Dermis blood vessel endothelial cell (primary cell): ENCODE measurements at regions not wholly inside any gene's neighbourhood (a gene's known extent, or its start where the extent isn't known, plus 50 kb on each side); places are given as distances from the start of the nearest gene placed in this dataset.
"Not testable (repeated sequence)": the region's sequence is repeated elsewhere in the genome, so short reads cannot be mapped to it uniquely, and the experiment has no call there.

ENCODE experiments used
- DNase-seq: peaks from one replicate; pipeline ENCODE4 v3.0.0; 2010

DNA sequence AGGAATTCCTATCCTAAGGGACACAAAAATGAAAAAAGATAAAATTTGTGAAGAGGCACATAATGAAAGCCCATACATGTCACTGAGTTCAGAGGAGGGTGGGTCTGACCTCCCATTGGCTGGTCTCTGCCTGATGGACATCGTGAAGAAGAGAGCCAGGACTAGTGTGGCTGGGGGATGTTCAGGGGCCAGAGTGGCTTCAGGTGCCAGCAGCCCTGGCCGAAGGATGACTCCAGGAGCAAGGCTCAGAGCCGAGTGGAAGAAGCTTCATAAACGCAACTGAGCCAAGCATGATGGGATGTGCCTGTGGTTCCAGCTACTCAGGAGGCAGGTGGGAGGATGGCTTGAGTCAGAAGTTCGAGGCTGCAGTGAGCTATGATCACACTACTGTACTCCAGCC lies 56.9 kb upstream of the ATP5PO start:
- DNase-seq, result no peak

DNA sequence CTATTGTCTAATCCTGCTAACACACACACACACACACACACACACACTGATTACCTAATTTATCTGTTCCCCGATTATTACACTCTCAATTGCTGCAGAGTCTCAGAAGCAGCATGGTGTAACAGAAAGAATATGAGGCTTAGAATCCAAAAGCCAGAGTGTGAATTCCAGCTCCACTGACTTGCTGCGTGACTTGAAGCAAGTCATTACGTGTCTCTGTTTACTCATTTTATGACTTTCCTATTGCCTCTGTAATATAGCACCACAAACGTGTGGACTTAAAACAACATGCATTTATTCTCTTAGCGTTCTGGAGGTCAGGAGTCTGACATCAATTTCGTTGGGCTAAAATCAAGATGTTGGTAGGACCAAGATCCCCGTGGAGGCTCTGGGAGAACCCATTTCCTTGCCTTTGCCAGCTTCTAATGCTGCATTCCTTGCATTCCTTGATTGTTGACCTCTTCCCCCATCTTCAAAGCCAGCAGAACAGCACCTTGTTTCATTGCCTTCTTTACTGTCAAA lies 55.9 kb upstream of the ATP5PO start:
- DNase-seq, result peak; percentile 47

DNA sequence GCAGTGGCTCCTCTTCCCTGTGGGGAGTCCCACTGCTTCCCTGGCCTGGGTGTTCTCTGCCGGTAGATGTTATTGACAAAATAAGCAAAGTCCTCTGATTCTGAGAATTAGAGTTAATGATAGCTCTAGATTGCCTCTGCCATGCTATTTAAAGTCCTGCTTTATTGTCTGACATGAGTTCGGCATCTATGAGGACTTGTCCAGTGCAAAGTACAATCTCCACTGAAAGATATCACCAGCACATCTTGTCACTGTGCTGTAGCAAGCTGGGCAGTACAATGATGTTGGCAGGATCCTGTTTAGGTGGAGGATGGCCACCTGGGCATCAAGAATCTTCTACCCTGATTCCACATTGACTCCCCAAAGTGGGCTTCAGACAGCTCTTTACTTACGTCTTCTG lies 54.0 kb upstream of the ATP5PO start:
- no peak for DNase-seq

DNA sequence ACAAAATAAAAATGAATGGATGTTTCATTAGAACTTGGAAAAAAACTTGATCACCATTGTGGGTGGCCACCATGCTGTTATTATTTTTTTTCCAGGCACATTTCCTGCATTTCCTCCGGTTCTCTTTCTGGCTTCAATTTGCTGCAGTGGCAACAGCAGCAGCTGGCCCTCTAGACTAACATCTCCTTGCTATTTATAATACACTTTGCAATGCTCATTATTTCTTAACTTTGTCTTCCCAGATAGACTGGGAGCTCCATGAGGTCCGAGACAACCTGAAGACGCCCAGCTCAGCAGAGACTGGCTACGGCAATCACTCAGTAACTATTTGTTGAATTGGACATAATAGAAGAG lies 53.4 kb upstream of the ATP5PO start:
- DNase-seq, result no peak

DNA sequence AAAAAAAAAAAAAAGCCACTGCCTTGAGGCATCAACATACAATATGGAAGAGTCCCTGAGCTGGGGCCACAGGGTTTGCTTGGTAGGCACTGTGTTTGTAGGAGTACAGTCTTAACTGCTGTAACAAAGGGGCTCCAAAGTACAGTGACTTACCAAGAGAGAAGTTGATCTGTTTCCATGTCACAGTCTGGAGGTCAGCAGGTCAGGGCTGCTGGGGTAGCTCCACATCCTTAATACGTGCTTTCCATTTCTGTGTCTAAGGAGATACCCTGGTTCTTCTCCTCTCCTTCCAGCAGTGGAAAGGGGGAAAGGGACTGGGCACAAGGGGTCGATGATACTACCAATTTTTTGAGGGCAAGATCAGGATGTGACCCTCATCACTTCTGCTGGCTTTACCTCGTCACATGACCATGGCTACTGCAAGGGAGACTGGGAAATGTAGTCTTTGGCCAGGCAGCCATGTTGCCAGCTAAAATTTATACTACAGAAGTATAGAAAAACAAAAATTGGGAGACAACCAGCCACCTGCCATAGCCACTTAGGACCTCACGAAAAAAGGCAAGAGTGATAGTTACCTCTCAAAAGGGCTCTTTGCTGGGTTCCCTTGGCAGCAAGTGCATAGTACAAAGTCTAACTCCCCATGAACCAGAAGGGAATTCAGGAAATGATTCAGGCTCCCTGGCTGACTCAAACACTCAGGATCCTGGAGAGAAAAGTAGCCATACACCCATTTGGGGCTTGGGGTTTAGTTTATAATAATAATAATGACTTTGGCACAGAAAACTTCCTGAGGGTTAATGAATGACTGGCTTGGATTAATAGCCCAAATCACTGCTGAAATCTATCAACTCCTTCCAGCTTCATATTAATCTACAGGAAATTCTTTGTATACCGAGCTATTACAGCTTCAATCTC lies 52.7 kb upstream of the ATP5PO start:
- peak; percentile 95 for DNase-seq

DNA sequence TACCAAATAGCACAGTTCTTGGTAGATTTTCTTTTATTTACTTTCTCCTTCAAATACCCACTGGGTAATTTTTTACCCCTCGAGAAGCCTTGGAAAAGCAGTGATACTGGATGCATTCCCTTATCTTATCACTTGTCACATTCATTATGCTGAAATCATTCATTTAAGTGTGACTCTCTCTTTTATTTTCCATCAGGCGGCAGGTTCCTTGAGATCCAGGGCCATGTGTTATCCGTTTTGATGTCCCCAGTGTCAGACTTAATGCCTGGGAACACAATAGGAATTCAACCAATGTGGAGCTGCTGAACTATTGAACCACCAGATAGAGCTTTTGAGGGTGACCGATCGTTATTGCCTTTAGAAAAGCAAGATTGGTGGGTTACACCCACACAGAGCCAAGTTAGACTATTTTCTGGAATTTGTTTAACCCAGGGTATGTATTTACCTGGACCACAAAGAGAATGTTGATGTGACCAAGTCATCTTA lies 51.5 kb upstream of the ATP5PO start:
- no peak for DNase-seq

DNA sequence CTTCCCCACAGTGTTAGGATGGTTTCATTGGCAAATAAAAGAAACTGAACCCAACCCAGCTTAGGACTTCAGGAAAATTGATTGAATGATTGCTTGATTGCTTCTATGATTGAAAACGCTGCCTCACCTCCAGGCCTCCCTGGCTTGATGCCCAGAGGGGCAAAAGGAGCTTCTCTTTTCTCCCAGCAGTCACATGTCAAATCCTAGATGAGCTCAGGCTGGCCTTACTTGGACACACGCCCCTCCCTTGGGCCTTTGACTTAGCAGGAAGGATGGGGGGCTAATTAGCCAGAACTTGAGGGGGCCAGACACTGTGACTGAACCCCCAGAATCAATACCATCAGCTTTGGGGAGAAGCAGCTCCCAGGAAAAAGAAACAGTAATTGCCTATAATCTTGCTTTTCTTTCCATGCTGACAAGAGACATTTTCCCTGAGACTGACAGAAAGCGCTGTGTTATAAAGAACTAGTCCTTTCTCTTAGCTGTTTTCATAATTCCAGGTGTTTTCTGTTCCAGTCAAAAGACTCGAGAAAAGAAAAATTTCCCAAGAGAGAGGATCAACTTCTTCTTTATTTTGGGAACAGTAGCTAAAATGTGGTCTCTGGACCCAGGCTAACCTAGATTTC lies 50.8 kb upstream of the ATP5PO start:
- DNase-seq, result no peak

DNA sequence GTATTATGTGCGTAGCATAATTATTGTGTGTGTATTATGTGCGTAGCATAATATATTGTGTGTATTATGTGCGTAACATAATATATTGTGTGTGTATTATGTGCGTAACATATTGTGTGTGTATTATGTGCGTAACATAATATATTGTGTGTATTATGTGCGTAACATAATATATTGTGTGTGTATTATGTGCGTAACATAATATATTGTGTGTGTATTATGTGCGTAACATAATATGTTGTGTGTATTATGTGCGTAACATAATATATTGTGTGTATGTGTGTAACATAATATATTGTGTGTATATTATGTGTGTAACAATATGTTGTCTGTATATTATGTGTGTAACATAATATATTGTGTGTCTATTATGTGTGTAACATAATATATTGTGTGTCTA lies 50.1 kb upstream of the ATP5PO start:
- DNase-seq, result not testable (repeated sequence)
